GM11168 (cell line): ENCODE measurements at regions not wholly inside any gene's neighbourhood (a gene's known extent, or its start where the extent isn't known, plus 50 kb on each side); places are given as distances from the start of the nearest gene placed in this dataset.

Source experiments
- in situ Hi-C: fragments of 300-500 bp; cut with MboI; formaldehyde crosslinking; loops from one replicate; pipeline ENCODE4 v1.12.0; 2022; ENCODE audit warnings: low sequenced_read_pairs; ENCODE audit not compliant: unreplicated experiment

GRCh38 chr2:191512216-191512835 is 165.6 kb upstream of the NABP1 start:
- in situ Hi-C loops = loop anchor here (25.0 kb wide), 1 partner anchor 450 kb away; no protein-coding TSS in a partner anchor

- in situ Hi-C loops = loop anchor here (25.0 kb wide), 1 partner anchor 451 kb away; no protein-coding TSS in a partner anchor
Observed at GRCh38 chr2:191512874-191513273, 165.1 kb upstream of the NABP1 start.

- in situ Hi-C loops = loop anchor here (25.0 kb wide), 1 partner anchor 452 kb away; no protein-coding TSS in a partner anchor
Observed at GRCh38 chr2:191514613-191515012, 163.3 kb upstream of the NABP1 start.

GRCh38 chr2:191515551-191515950 is 162.4 kb upstream of the NABP1 start:
- in situ Hi-C loops = loop anchor here (25.0 kb wide), 1 partner anchor 453 kb away; no protein-coding TSS in a partner anchor

GRCh38 chr2:191516260-191516659 is 161.7 kb upstream of the NABP1 start:
- in situ Hi-C loops = loop anchor here (25.0 kb wide), 1 partner anchor 454 kb away; no protein-coding TSS in a partner anchor

GRCh38 chr2:191521608-191522208 is 156.2 kb upstream of the NABP1 start:
- in situ Hi-C loops = loop anchor here (25.0 kb wide), 1 partner anchor 459 kb away; no protein-coding TSS in a partner anchor

- in situ Hi-C loops = loop anchor here (25.0 kb wide), 1 partner anchor 460 kb away; no protein-coding TSS in a partner anchor
Observed at GRCh38 chr2:191522478-191523120, 155.3 kb upstream of the NABP1 start.

- in situ Hi-C loops = no loop called here
Observed at GRCh38 chr2:191526091-191526490, 151.8 kb upstream of the NABP1 start.

- in situ Hi-C loops = no loop called here
Observed at GRCh38 chr2:191526536-191526935, 151.4 kb upstream of the NABP1 start.

- in situ Hi-C loops = no loop called here
Observed at GRCh38 chr2:191526953-191527556, 150.9 kb upstream of the NABP1 start.

- in situ Hi-C loops = loop anchor here (10.0 kb wide), 1 partner anchor 356 kb away; no protein-coding TSS in a partner anchor
Observed at GRCh38 chr2:191530618-191531017, 147.3 kb upstream of the NABP1 start.

- in situ Hi-C loops = loop anchor here (10.0 kb wide), 1 partner anchor 359 kb away; no protein-coding TSS in a partner anchor
Observed at GRCh38 chr2:191533693-191534180, 144.2 kb upstream of the NABP1 start.

- in situ Hi-C loops = loop anchor here (10.0 kb wide), 1 partner anchor 363 kb away; no protein-coding TSS in a partner anchor
Observed at GRCh38 chr2:191537921-191538320, 140.0 kb upstream of the NABP1 start.

GRCh38 chr2:191538334-191538903 is 139.5 kb upstream of the NABP1 start:
- in situ Hi-C loops = loop anchor here (10.0 kb wide), 1 partner anchor 364 kb away; no protein-coding TSS in a partner anchor

GRCh38 chr2:191539068-191539467 is 138.9 kb upstream of the NABP1 start:
- in situ Hi-C loops = loop anchor here (10.0 kb wide), 1 partner anchor 364 kb away; no protein-coding TSS in a partner anchor

GRCh38 chr2:191540681-191541080 is 137.3 kb upstream of the NABP1 start:
- in situ Hi-C loops = no loop called here

- in situ Hi-C loops = no loop called here
Observed at GRCh38 chr2:191543708-191544107, 134.2 kb upstream of the NABP1 start.

- in situ Hi-C loops = no loop called here
Observed at GRCh38 chr2:191544461-191545062, 133.4 kb upstream of the NABP1 start.

GRCh38 chr2:191545361-191545760 is 132.6 kb upstream of the NABP1 start:
- in situ Hi-C loops = no loop called here
